ENCODE measurements at regions not wholly inside any gene's neighbourhood (a gene's known extent, or its start where the extent isn't known, plus 50 kb on each side); places are given as distances from the start of the nearest gene placed in this dataset.

GRCh38 chr5:57780961-57781325 is 298.3 kb upstream of the ACTBL2 start:
- TF ChIP-seq POLR2AphosphoS5 (IDR thresholded peaks at IDR 0.05; ENCODE audit: low read depth, low read length) (no peak), SPI1 (IDR thresholded peaks at IDR 0.05; ENCODE audit: low read depth, low read length) (no peak), POLR2A (IDR thresholded peaks at IDR 0.05; ENCODE audit: low read depth, low read length) (no peak), TAF1 (IDR thresholded peaks at IDR 0.05; ENCODE audit: low read depth, low read length) (no peak), POU2F2 (IDR thresholded peaks at IDR 0.05; ENCODE audit: low read depth, low read length) (no peak), PAX5 (IDR thresholded peaks at IDR 0.05; ENCODE audit: insufficient read depth, low read length, severe bottlenecking) (no peak)
